ENCODE measurements at regions not wholly inside any gene's neighbourhood (a gene's known extent, or its start where the extent isn't known, plus 50 kb on each side); places are given as distances from the start of the nearest gene placed in this dataset.

GRCh38 chr3:102081572-102082289, 232.4 kb downstream of the NFKBIZ start:
- H3K4me1 ChIP-seq (ENCODE audit: control insufficient read depth, extremely low read depth, insufficient read depth, low read length) = peaks cover 27% of the 10 kb centered on the region
- no peaks in the 10 kb centered on the region for H3K36me3 ChIP-seq (ENCODE audit: control insufficient read depth in 2 of 2, extremely low read depth in 1 of 2, insufficient read depth in 2 of 2, low read length in 2 of 2)
- no peaks in the 10 kb centered on the region for H3K9me3 ChIP-seq (replicated peaks; ENCODE audit: control insufficient read depth, insufficient read depth, low read length)
- peak; percentile 88 for DNase-seq (ENCODE audit: low read depth, low spot score)
- POLR2A ChIA-PET = no interaction called here
- dilution Hi-C loops (cut with MboI; ENCODE audit: extremely low pct_ligation_motif_present, low sequenced_read_pairs) (no loop called here), intact Hi-C loops (cut with micrococcal nuclease) (loop anchor here (2.0 to 5.0 kb wide), 3 partner anchors 81 to 146 kb away; no protein-coding TSS in a partner anchor)
- H3K79me2 ChIP-seq (ENCODE audit: control insufficient read depth, insufficient read depth, low read length) = no peaks in the 10 kb centered on the region
- H3K27ac ChIP-seq (ENCODE audit: insufficient read depth, low read depth, low read length) = peak overlapping the region; percentile 66
- no peaks in the 10 kb centered on the region for H3K27me3 ChIP-seq (ENCODE audit: control insufficient read depth in 2 of 2, insufficient read depth in 2 of 2, low read length in 2 of 2)
- peak overlapping the region; percentile 72 for H3K4me2 ChIP-seq (ENCODE audit: insufficient read depth, low read length)
- peak overlapping the region; percentile 6 for H2AFZ ChIP-seq (ENCODE audit: low read depth, low read length)
- no peak overlapping the region for H3K4me3 ChIP-seq (replicated peaks in 1 of 3; ENCODE audit: insufficient read depth in 1 of 3, low read depth in 1 of 3, low read length in 3 of 3)
- H3K9ac ChIP-seq (replicated peaks; ENCODE audit: extremely low read depth, insufficient read depth, low read length) = peak overlapping the region; percentile 48
- CTCF ChIA-PET = no interaction called here
- no peaks in the 10 kb centered on the region for H4K20me1 ChIP-seq (replicated peaks; ENCODE audit: control insufficient read depth, extremely low read depth, insufficient read depth, low read length)
- TF ChIP-seq JUN (IDR thresholded peaks at IDR 0.05; ENCODE audit: borderline replicate concordance, insufficient read depth, insufficient read length, low read depth) (peak; percentile 61), POLR2A (IDR thresholded peaks at IDR 0.05; ENCODE audit: low read depth, low read length) (no peak), FOS (IDR thresholded peaks at IDR 0.05; ENCODE audit: borderline replicate concordance, insufficient read depth, low read length) (peak; percentile 29), POLR2AphosphoS5 (IDR thresholded peaks at IDR 0.05; ENCODE audit: insufficient read depth, low read depth, low read length) (peak; percentile 52), EZH2 (IDR thresholded peaks at IDR 0.05; ENCODE audit: borderline replicate concordance, low read depth, low read length, severe bottlenecking) (no peak), GATA2 (IDR thresholded peaks at IDR 0.05; ENCODE audit: insufficient read depth, insufficient read length, low read depth, low read length) (peak; percentile 92), MYC (IDR thresholded peaks at IDR 0.05; ENCODE audit: low read depth, low read length) (no peak), MAX (IDR thresholded peaks at IDR 0.05; ENCODE audit: insufficient read depth, insufficient read length) (no peak), CTCF (IDR thresholded peaks at IDR 0.05; ENCODE audit: extremely low read depth in 1 of 2, insufficient read depth in 1 of 2, low read depth in 1 of 2, low read length in 2 of 2) (no peak)
- H3K9me1 ChIP-seq (replicated peaks; ENCODE audit: control insufficient read depth, extremely low read depth, insufficient read depth, low read length) = no peaks in the 10 kb centered on the region
- FAIRE-seq = peak; percentile 83
- BruUV-seq (replicated peaks) = TSS peak; percentile 82
